Activated CD8-positive, alpha-beta memory T cell treated with anti-CD3 and anti-CD28 coated beads for 36 hours (primary cell): ENCODE measurements at regions not wholly inside any gene's neighbourhood (a gene's known extent, or its start where the extent isn't known, plus 50 kb on each side); places are given as distances from the start of the nearest gene placed in this dataset.

Experiments used
- CTCF ChIA-PET: fragments of 350-600 bp; sonication (Branson Sonifier 250); formaldehyde crosslinking; loops from one replicate; lab custom pipeline; 2021; ENCODE audit warnings: antibody characterized with exemption; lab: Charles Lee
- POLR2A ChIA-PET: fragments of 350-600 bp; sonication (Branson Sonifier 250); formaldehyde crosslinking; loops from one replicate; lab custom pipeline; 2021; ENCODE audit warnings: antibody characterized with exemption; lab: Charles Lee

- POLR2A ChIA-PET = no interaction called here
Measured at GRCh38 chr11:37666960-37667359, 1068.9 kb upstream of the RAG2 start.

DNA sequence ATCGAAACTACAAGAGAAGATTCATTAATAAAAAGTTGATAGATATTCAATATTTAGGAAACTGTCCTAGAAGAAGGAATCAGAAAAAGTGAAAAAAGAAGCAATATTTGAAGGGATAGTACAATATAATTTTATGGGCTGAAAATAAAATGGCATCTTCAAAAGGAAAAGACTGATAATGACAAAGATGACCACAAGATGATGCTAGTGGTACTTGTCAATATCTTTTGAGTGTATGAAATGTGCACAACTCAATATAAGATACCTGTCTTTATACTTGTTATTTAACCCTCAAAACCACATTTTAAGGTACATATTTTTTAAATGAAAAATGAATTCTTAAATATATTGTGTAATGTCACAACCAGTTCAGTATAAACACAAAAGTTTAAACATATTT, 1059.6 kb upstream of the RAG2 start:
- CTCF ChIA-PET = no interaction called here

More at GRCh38 chr11:37666960-37667359, 1068.9 kb upstream of the RAG2 start:
- CTCF ChIA-PET = no interaction called here

GRCh38 chr11:37647767-37648166, 1049.7 kb upstream of the RAG2 start:
- CTCF ChIA-PET = no interaction called here

More for the DNA sequence above, 1059.6 kb upstream of the RAG2 start:
- POLR2A ChIA-PET = no interaction called here

DNA sequence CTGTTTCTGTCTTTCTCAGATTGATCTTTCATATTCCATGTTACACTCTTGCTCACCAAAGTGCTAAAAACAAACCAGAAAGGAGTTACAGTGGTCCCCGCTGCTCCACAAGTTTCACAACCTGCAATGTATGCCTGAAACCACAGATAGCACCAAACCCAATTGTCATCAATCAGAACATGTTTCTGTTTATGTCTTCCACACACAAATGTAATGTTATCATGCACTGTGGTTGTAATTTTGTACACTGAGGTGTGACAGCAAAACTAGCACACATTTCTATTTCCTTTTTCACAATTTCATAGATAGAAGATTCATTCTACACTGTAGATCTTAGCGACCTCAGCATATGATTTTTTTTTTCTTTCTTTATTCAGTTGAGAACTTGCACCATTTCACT, 1045.9 kb upstream of the RAG2 start:
- ChIA-PET POLR2A (no interaction called here), CTCF (no interaction called here)

More at GRCh38 chr11:37647767-37648166, 1049.7 kb upstream of the RAG2 start:
- POLR2A ChIA-PET = no interaction called here

- ChIA-PET POLR2A (interaction anchor here (0.5 kb wide), 1 partner anchor 1689 kb away, joined by 3 read pairs; no protein-coding TSS in a partner anchor), CTCF (interaction anchor here (1.1 kb wide), 1 partner anchor 26 kb away, joined by 3 read pairs; no protein-coding TSS in a partner anchor)
Measured at GRCh38 chr11:37642296-37642695, 1044.3 kb upstream of the RAG2 start.

- ChIA-PET POLR2A (no interaction called here), CTCF (no interaction called here)
Measured at GRCh38 chr11:37632748-37633147, 1034.7 kb upstream of the RAG2 start.

DNA sequence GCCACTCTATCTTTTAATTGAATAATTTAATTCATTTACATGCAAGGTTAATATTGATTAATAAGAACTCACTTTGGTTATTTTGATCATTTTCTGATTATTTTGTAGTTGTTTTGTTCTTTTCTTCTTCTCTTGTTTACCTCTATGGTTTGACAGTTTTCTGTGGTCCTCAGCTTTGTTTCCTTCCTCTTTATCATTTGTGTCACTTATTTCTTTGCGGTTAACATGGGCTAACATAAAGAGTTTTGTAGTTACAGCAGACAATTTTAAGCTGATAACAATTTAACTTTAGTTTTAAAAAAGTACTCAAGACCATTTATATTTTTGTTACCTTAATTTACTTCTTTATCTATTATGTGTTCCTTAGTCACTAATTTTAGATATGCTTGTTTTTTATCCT, 1032.8 kb upstream of the RAG2 start:
- CTCF ChIA-PET = no interaction called here
- POLR2A ChIA-PET = no interaction called here

DNA sequence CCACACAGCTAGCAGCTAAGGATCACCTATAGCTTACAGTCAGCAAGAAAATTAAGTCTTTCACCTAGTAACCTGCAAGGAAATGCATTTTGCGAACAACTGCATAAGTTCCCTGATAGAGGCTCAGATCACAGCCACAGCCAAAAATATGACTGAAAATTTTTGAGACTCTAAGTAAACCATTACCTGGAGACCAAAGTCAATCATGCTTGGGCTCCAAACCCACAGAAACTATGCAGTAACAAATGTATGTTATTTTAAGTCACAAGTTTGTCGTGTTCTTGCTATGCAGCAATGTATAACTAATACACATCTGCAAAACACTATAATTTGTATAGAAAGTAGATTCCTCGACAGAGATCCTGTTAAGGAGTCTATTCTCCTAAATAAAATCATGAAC, 1025.7 kb upstream of the RAG2 start:
- CTCF ChIA-PET = no interaction called here
- POLR2A ChIA-PET = no interaction called here

DNA sequence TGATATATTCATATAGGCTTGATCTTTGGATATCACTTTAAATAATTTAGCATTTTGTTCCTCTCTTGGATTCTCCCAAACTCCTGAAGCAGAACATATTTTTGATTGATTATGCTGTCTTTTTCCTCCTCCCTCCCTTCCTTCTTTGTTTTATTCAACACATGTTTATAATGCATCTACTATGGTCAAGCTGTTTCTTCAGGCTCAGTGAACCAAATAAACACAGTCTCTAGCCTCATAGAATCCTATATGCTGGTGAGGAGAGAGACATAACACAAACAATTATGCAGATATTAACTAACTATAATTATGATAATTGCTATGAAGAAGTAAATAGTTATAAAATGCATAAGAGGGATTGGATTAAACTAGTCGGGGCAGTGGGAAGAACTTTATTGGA, 1023.6 kb upstream of the RAG2 start:
- CTCF ChIA-PET = no interaction called here
- POLR2A ChIA-PET = no interaction called here

GRCh38 chr11:37616291-37616690, 1018.3 kb upstream of the RAG2 start:
- ChIA-PET CTCF (no interaction called here), POLR2A (no interaction called here)

- ChIA-PET POLR2A (no interaction called here), CTCF (no interaction called here)
Measured at GRCh38 chr11:37613031-37613430, 1015.0 kb upstream of the RAG2 start.

DNA sequence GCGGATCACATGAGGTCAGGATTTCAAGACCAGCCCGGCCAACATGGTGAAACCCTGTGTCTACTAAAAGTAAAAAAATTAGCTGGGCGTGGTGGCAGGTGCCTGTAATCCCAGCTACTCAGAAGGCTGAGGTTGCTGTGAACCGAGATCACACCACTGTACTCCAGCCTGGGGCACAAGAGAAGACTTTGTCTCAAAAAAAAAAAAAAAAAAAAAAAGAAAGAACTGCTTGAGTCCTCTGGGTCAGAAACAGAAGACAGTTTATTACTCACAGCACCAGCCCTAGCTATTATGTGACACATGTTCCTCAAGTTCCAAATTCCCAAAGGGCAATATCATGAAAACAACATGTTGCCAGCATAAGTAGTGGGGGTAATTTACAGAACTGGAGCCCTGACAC, 1014.1 kb upstream of the RAG2 start:
- ChIA-PET POLR2A (no interaction called here), CTCF (no interaction called here)

DNA sequence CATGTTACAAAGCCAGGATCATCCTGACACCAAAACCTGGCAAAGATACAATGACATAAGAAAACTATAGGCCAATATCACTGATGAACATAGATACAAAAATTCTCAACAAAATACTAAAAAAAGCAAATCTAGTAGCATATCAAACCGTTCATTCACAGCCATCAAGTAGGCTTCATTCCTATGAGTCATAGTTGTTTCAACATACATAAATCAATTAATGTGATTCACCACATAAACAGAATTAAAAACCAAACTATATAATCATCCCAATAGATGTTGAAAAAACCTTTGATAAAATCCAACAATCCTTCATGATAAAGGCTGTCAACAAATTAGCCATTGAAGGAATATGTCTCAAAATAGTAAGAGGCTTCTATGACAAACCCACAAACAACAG, 1007.2 kb upstream of the RAG2 start:
- CTCF ChIA-PET = no interaction called here
- POLR2A ChIA-PET = no interaction called here

GRCh38 chr11:37598381-37598780, 1000.3 kb upstream of the RAG2 start:
- ChIA-PET POLR2A (no interaction called here), CTCF (no interaction called here)

GRCh38 chr11:37597776-37598175, 999.7 kb upstream of the RAG2 start:
- POLR2A ChIA-PET = no interaction called here
- CTCF ChIA-PET = no interaction called here

GRCh38 chr11:37595845-37596244, 997.8 kb upstream of the RAG2 start:
- ChIA-PET CTCF (no interaction called here), POLR2A (no interaction called here)

- POLR2A ChIA-PET = no interaction called here
- CTCF ChIA-PET = no interaction called here
Measured at GRCh38 chr11:37574361-37574760, 976.3 kb upstream of the RAG2 start.

- CTCF ChIA-PET = no interaction called here
- POLR2A ChIA-PET = no interaction called here
Measured at GRCh38 chr11:37572491-37573171, 974.6 kb upstream of the RAG2 start.

- POLR2A ChIA-PET = no interaction called here
Measured at GRCh38 chr11:37571246-37571645, 973.2 kb upstream of the RAG2 start.

DNA sequence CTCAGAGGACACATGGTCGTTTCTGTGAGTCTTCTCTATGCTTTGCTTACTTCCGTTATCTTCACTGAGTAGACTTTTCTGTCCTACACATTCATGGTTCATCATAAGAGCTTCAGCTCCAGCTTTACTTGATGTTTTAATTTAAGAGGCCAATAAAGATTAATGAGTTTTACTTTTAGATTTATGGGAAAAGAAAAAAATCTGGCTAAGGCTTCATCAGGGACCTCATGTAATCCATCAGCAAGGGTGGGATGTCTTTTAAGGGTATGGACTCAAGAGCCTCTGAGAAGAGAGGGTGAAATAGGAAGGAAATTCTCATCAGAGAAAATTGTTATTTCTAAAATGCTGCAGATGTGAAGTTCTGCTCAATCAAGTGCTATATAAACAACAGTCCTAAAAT, 963.0 kb upstream of the RAG2 start:
- ChIA-PET CTCF (no interaction called here), POLR2A (no interaction called here)

More at GRCh38 chr11:37571246-37571645, 973.2 kb upstream of the RAG2 start:
- CTCF ChIA-PET = no interaction called here

DNA sequence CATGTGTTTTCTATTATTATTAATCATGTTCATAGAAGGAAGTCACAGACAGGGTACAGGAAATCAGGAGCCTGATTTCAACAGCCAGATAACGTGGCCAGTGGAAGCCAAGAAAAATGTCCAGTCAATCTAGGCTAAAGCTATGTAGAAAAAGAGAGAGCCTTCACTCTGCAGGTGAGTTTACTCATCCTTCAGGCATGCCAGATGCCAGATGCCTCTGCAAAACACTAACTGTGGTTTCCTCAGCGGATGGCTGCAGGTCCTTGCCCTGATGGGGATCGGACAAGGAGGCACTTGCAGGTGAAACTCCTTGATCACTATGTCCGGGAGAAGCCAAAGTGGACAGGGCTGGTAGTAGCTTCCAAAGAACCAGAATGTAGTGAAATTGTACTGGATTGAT, 962.3 kb upstream of the RAG2 start:
- POLR2A ChIA-PET = no interaction called here
- CTCF ChIA-PET = no interaction called here
